Panc1 (cell line): ENCODE measurements at regions not wholly inside any gene's neighbourhood (a gene's known extent, or its start where the extent isn't known, plus 50 kb on each side); places are given as distances from the start of the nearest gene placed in this dataset.

ENCODE experiments used
- ATAC-seq: fragments of 200-7000 bp; cut with Tn5 transposase; 2 replicates; pipeline ENCODE4 v1.9.1; 2020; ENCODE audit warnings: mild to moderate bottlenecking, moderate library complexity
- BruUV-seq: library from RNA; stranded (reverse); fragments of 400-500 nt; replicated peaks from 2 replicates; lab custom pipeline; 2021; lab: Mats Ljungman, UMichigan
- CTCF ChIA-PET: fragments of 300-600 bp; sonication (Branson Sonifier 250); formaldehyde crosslinking; loops from one replicate; lab custom pipeline; 2022; ENCODE audit warnings: antibody characterized with exemption; lab: Charles Lee
- POLR2A ChIA-PET: fragments of 300-600 bp; sonication (Branson Sonifier 250); formaldehyde crosslinking; loops from one replicate; lab custom pipeline; 2022; ENCODE audit warnings: antibody characterized with exemption; lab: Charles Lee
- DNase-seq: peaks from one replicate; pipeline ENCODE4 v3.0.0-alpha.2; 2010; ENCODE audit warnings: low read depth, low spot score
- H3K27ac ChIP-seq: 2 replicates; pipeline ENCODE4 v1.5.1; 2011; ENCODE audit warnings: mild to moderate bottlenecking, low read length, inconsistent platforms
- H3K27me3 ChIP-seq: fragments of 200-500 bp; sonication (Bioruptor generic); 2 replicates; pipeline ENCODE4 v1.6.0; 2014; ENCODE audit warnings: low read length, inconsistent platforms; ENCODE audit not compliant: control insufficient read depth, insufficient read depth
- H3K36me3 ChIP-seq: fragments of 200-500 bp; sonication (Bioruptor generic); 2 replicates; pipeline ENCODE4 v1.5.1; 2014; ENCODE audit warnings: inconsistent platforms, mild to moderate bottlenecking, low read length, moderate library complexity; ENCODE audit not compliant: control insufficient read depth, insufficient read depth
- H3K4me1 ChIP-seq: 2 replicates; pipeline ENCODE4 v1.5.1; 2011; ENCODE audit warnings: inconsistent platforms, mild to moderate bottlenecking, low read length, moderate library complexity; ENCODE audit not compliant: control insufficient read depth, insufficient read depth
- H3K4me3 ChIP-seq, 2 experiments: 2 replicates each; pipeline ENCODE4 v1.5.1; 2011 to 2012; ENCODE audit warnings: low read depth in 2 of 2, low read length in 2 of 2, mild to moderate bottlenecking in 2 of 2, inconsistent platforms in 1 of 2, moderate library complexity in 1 of 2
- H3K9me3 ChIP-seq: fragments of 200-500 bp; sonication (Bioruptor generic); 2 replicates; pipeline ENCODE4 v1.5.1; 2014; ENCODE audit warnings: low read depth, mild to moderate bottlenecking, inconsistent platforms, low read length, moderate library complexity; ENCODE audit not compliant: control insufficient read depth, insufficient read depth
- CTCF ChIP-seq: fragments of 450-650 bp; IDR thresholded peaks from 2 replicates; pipeline ENCODE4 v1.5.1; 2017; ENCODE audit warnings: mild to moderate bottlenecking
- POLR2AphosphoS5 ChIP-seq: IDR thresholded peaks from 2 replicates; pipeline ENCODE4 v1.6.1; 2012; ENCODE audit warnings: mild to moderate bottlenecking, low read depth, low read length, moderate library complexity
- REST ChIP-seq, 2 experiments: IDR thresholded peaks; 2 replicates each; pipeline ENCODE4 v1.6.1; 2011 to 2012; ENCODE audit warnings: low read depth in 2 of 2, control low read depth in 1 of 2, low read length in 1 of 2, mild to moderate bottlenecking in 1 of 2, moderate library complexity in 1 of 2; ENCODE audit not compliant: insufficient read depth in 1 of 2
- SIN3A ChIP-seq: IDR thresholded peaks from 2 replicates; pipeline ENCODE4 v1.6.1; 2012; ENCODE audit warnings: low read depth, mild to moderate bottlenecking, low read length, moderate library complexity, borderline replicate concordance; ENCODE audit not compliant: insufficient read depth
- TCF7L2 ChIP-seq: IDR thresholded peaks from 2 replicates; pipeline ENCODE4 v1.6.1; 2011; ENCODE audit warnings: mild to moderate bottlenecking, low read depth, low read length, inconsistent platforms
- in situ Hi-C: cut with HindIII; loops from 2 replicates; pipeline ENCODE4 v1.10.0; 2016; ENCODE audit warnings: low sequenced_read_pairs, low pct_unique_long_range_greater_than_20kb
- intact Hi-C: fragments of 100-400 bp; cut with micrococcal nuclease; formaldehyde crosslinking; loops from one replicate; pipeline ENCODE4 v1.10.0; 2022; ENCODE audit not compliant: unreplicated experiment

GRCh38 chr16:6753553-6753952, 579.1 kb upstream of the RBFOX1 start:
- no TSS peak for BruUV-seq
- Histone ChIP-seq H3K27me3 (no peaks in the 10 kb centered on the region), H3K4me1 (no peaks in the 10 kb centered on the region), H3K36me3 (no peaks in the 10 kb centered on the region), H3K4me3 (no peak overlapping the region), H3K9me3 (no peaks in the 10 kb centered on the region), H3K27ac (no peak overlapping the region)
- in situ Hi-C loops, result no loop called here
- DNase-seq (no peak), ATAC-seq (no peak)
- ChIA-PET POLR2A (no interaction called here), CTCF (no interaction called here)
- no peak for TF ChIP-seq REST (IDR thresholded peaks at IDR 0.05; ENCODE audit: insufficient read depth in 1 of 2, low read depth in 2 of 2, low read length in 1 of 2)
- TF ChIP-seq SIN3A, result no peak
- no peak for TF ChIP-seq CTCF
- TF ChIP-seq POLR2AphosphoS5, result no peak
- TF ChIP-seq TCF7L2, result no peak
- intact Hi-C loops, result no loop called here

GRCh38 chr16:6751191-6751590, 581.5 kb upstream of the RBFOX1 start:
- Histone ChIP-seq H3K4me3 (no peak overlapping the region), H3K27me3 (no peaks in the 10 kb centered on the region), H3K27ac (no peak overlapping the region), H3K9me3 (no peaks in the 10 kb centered on the region), H3K36me3 (no peaks in the 10 kb centered on the region), H3K4me1 (no peaks in the 10 kb centered on the region)
- no peak for TF ChIP-seq TCF7L2
- no peak for TF ChIP-seq SIN3A
- no peak for TF ChIP-seq CTCF
- TF ChIP-seq POLR2AphosphoS5, result no peak
- no peak for TF ChIP-seq REST (IDR thresholded peaks at IDR 0.05; ENCODE audit: insufficient read depth in 1 of 2, low read depth in 2 of 2, low read length in 1 of 2)
- ATAC-seq (no peak), DNase-seq (no peak)
- ChIA-PET CTCF (no interaction called here), POLR2A (no interaction called here)
- intact Hi-C loops, result no loop called here
- in situ Hi-C loops, result no loop called here
- no TSS peak for BruUV-seq
